Astrocyte (in vitro differentiated cells and primary cell): ENCODE measurements at regions not wholly inside any gene's neighbourhood (a gene's known extent, or its start where the extent isn't known, plus 50 kb on each side); places are given as distances from the start of the nearest gene placed in this dataset.

Experiments
- DNase-seq: peaks from one replicate; pipeline ENCODE4 v3.0.0-alpha.2; 2010; ENCODE audit warnings: low read depth
- FAIRE-seq: peaks from 2 replicates; lab custom pipeline; 2011; peaks lifted over from hg19 to GRCh38; lab: Jason Lieb, UNC
- H2AFZ ChIP-seq: 2 replicates; pipeline ENCODE4 v1.6.0; 2012; ENCODE audit warnings: low read depth, low read length, inconsistent platforms
- H3K27ac ChIP-seq: 2 replicates; pipeline ENCODE4 v1.5.1; 2011; ENCODE audit warnings: low read depth, low read length, inconsistent platforms
- H3K27me3 ChIP-seq: 2 replicates; pipeline ENCODE4 v1.6.0; 2011; ENCODE audit warnings: low read length, inconsistent platforms; ENCODE audit not compliant: insufficient read depth
- H3K36me3 ChIP-seq: 2 replicates; pipeline ENCODE4 v1.5.1; 2011; ENCODE audit warnings: low read length, inconsistent platforms; ENCODE audit not compliant: insufficient read depth
- H3K4me1 ChIP-seq: 2 replicates; pipeline ENCODE4 v1.5.1; 2011; ENCODE audit warnings: low read length, inconsistent platforms; ENCODE audit not compliant: insufficient read depth
- H3K4me2 ChIP-seq: 2 replicates; pipeline ENCODE4 v1.6.0; 2012; ENCODE audit warnings: low read length, inconsistent platforms
- H3K4me3 ChIP-seq: 2 replicates; pipeline ENCODE4 v1.5.1; 2011; ENCODE audit warnings: low read depth, mild to moderate bottlenecking, low read length, inconsistent platforms; ENCODE audit not compliant: insufficient read depth
- H3K79me2 ChIP-seq: 2 replicates; pipeline ENCODE4 v1.6.0; 2012; ENCODE audit warnings: mild to moderate bottlenecking, low read length, inconsistent platforms; ENCODE audit not compliant: insufficient read depth
- H3K9ac ChIP-seq: 2 replicates; pipeline ENCODE4 v1.6.0; 2012; ENCODE audit warnings: mild to moderate bottlenecking, low read length, inconsistent platforms
- H3K9me3 ChIP-seq: 2 replicates; pipeline ENCODE4 v1.5.1; 2012; ENCODE audit warnings: low read depth, mild to moderate bottlenecking, low read length, inconsistent platforms; ENCODE audit not compliant: insufficient read depth
- H4K20me1 ChIP-seq: 2 replicates; pipeline ENCODE4 v1.6.0; 2012; ENCODE audit warnings: low read length, inconsistent platforms; ENCODE audit not compliant: insufficient read depth
- H3K27ac Mint-ChIP-seq: one replicate; pipeline ENCODE4 v1.8.0; 2021; ENCODE audit warnings: mild to moderate bottlenecking, mixed read lengths; ENCODE audit not compliant: unreplicated experiment
- H3K27me3 Mint-ChIP-seq: one replicate; pipeline ENCODE4 v1.8.0; 2021; ENCODE audit warnings: low read depth, mixed read lengths; ENCODE audit not compliant: unreplicated experiment
- H3K36me3 Mint-ChIP-seq: one replicate; pipeline ENCODE4 v1.8.0; 2021; ENCODE audit warnings: low read depth, mixed read lengths; ENCODE audit not compliant: unreplicated experiment
- H3K4me1 Mint-ChIP-seq: one replicate; pipeline ENCODE4 v1.8.0; 2021; ENCODE audit warnings: low read depth, mixed read lengths; ENCODE audit not compliant: unreplicated experiment
- H3K4me3 Mint-ChIP-seq: one replicate; pipeline ENCODE4 v1.8.0; 2021; ENCODE audit warnings: mild to moderate bottlenecking, moderate library complexity, mixed read lengths; ENCODE audit not compliant: unreplicated experiment
- H3K9me3 Mint-ChIP-seq: one replicate; pipeline ENCODE4 v1.8.0; 2021; ENCODE audit warnings: mild to moderate bottlenecking, mixed read lengths; ENCODE audit not compliant: unreplicated experiment
- EZH2 ChIP-seq: IDR thresholded peaks from 2 replicates; pipeline ENCODE4 v1.6.1; 2012; ENCODE audit warnings: mild to moderate bottlenecking, low read length, inconsistent platforms; ENCODE audit not compliant: insufficient read depth
- TF ChIP-seq, protein P1 (sequence below): IDR thresholded peaks from 2 replicates; pipeline ENCODE4 v1.5.1; 2011; ENCODE audit warnings: low read depth, mild to moderate bottlenecking, inconsistent platforms, low read length, moderate library complexity; ENCODE audit not compliant: insufficient read depth

DNA sequence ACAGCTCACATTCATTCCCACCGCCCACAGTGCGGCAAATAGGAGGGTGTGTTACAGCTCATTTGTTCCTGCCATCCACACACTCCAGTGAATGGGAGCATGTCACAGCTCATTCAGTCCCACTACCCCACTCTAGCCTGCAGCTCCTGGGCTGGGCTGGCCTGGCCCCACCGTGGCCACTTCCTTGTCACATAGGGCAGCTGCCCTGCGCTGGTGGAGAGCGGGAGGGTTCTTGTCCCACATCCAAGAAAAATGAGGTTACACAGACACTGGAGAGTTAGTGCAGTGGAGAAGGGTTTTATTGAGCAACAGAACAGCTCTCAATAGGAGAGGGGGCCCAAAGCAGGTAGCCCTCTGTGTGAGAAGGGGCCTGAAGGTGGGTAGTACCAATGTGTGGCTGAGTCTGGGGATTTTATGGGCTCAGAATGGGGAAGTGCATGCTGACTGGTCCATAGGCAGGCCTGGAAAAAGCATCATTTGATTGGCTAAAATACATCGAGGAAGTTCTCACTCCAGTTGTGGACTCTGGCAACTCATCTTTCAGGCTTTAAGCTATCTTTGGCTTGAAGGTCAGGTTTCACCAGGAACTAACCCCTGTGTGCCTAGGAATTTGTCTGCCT, 249.7 kb downstream of the ETAA1 start:
- Histone ChIP-seq H3K27me3 (no peaks in the 10 kb centered on the region), H2AFZ (no peak overlapping the region), H3K27ac (no peak overlapping the region), H3K9ac (no peak overlapping the region), H3K4me1 (peaks cover 15% of the 10 kb centered on the region), H3K4me2 (no peak overlapping the region), H3K36me3 (no peaks in the 10 kb centered on the region), H3K9me3 (peaks cover 9% of the 10 kb centered on the region), H3K4me3 (no peak overlapping the region), H4K20me1 (no peaks in the 10 kb centered on the region), H3K79me2 (no peaks in the 10 kb centered on the region)
- no peaks in the 10 kb centered on the region for H3K9me3 Mint-ChIP-seq
- DNase-seq (no peak), FAIRE-seq (no peak)
- H3K4me3 Mint-ChIP-seq, result no peak overlapping the region
- H3K36me3 Mint-ChIP-seq, result no peaks in the 10 kb centered on the region
- H3K27ac Mint-ChIP-seq, result no peak overlapping the region
- H3K4me1 Mint-ChIP-seq, result peaks cover 18% of the 10 kb centered on the region
- TF ChIP-seq, protein P1, sequence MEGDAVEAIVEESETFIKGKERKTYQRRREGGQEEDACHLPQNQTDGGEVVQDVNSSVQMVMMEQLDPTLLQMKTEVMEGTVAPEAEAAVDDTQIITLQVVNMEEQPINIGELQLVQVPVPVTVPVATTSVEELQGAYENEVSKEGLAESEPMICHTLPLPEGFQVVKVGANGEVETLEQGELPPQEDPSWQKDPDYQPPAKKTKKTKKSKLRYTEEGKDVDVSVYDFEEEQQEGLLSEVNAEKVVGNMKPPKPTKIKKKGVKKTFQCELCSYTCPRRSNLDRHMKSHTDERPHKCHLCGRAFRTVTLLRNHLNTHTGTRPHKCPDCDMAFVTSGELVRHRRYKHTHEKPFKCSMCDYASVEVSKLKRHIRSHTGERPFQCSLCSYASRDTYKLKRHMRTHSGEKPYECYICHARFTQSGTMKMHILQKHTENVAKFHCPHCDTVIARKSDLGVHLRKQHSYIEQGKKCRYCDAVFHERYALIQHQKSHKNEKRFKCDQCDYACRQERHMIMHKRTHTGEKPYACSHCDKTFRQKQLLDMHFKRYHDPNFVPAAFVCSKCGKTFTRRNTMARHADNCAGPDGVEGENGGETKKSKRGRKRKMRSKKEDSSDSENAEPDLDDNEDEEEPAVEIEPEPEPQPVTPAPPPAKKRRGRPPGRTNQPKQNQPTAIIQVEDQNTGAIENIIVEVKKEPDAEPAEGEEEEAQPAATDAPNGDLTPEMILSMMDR, result no peak
- TF ChIP-seq EZH2, result no peak
- H3K27me3 Mint-ChIP-seq, result no peaks in the 10 kb centered on the region

DNA sequence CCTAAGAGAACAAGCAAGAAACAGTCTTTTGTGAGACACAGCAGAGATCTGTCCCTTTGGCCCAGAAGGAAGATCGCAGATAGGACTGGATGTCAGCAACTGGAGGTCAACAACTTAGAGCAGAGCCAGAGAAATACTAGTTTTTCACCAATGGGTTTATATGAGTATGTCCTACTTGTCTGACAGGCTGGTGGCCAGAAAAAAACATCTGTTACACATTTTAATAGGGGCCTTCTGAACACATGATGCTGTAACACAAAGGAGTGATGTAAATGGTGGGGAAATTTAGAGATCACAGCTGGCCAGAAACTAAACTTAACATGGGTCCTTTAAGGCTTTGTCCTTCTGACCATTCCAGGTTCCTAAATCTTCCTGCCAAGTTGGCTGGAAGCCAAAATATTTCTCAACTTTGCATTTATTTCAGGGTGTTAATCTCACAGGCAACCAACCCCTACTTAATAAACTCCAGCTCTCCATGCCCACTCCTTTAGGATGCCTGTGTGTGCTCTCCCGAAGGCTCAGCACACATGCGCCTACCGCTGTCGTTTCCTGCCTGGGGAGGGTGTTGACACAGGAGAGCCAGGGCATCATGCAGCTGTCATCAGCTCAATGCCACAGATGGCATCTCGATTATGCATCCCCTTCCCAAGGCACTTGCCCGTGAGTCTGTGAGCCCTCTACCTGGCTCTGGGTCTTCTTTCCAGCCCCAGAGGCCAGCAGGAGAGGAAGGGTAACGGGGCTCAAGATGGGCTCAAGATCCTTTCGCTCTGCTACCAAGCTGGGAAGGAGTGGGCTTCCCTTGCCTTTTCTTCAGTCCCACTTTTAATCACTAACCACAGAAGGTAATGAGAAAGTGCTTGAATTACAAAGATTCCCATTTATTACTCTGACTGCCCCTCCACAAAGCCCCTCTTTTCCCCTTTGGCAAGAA, 252.5 kb downstream of the ETAA1 start:
- H3K79me2 ChIP-seq, result no peaks in the 10 kb centered on the region
- H3K9ac ChIP-seq, result no peak overlapping the region
- H4K20me1 ChIP-seq, result no peaks in the 10 kb centered on the region
- H3K4me1 Mint-ChIP-seq, result peaks cover 18% of the 10 kb centered on the region
- H3K4me3 Mint-ChIP-seq, result no peak overlapping the region
- peak; percentile 47 for DNase-seq
- no peaks in the 10 kb centered on the region for H3K36me3 ChIP-seq
- no peak overlapping the region for H3K4me2 ChIP-seq
- FAIRE-seq, result no peak
- H3K27me3 ChIP-seq, result no peaks in the 10 kb centered on the region
- no peaks in the 10 kb centered on the region for H3K27me3 Mint-ChIP-seq
- H3K27ac Mint-ChIP-seq, result no peak overlapping the region
- peaks cover 9% of the 10 kb centered on the region for H3K9me3 ChIP-seq
- peaks cover 15% of the 10 kb centered on the region for H3K4me1 ChIP-seq
- no peak overlapping the region for H3K27ac ChIP-seq
- no peak for TF ChIP-seq EZH2
- TF ChIP-seq, protein P1, result no peak
- no peak overlapping the region for H3K4me3 ChIP-seq
- peaks cover 7% of the 10 kb centered on the region for H3K9me3 Mint-ChIP-seq
- H2AFZ ChIP-seq, result no peak overlapping the region
- H3K36me3 Mint-ChIP-seq, result no peaks in the 10 kb centered on the region
